ENCODE measurements at regions not wholly inside any gene's neighbourhood (a gene's known extent, or its start where the extent isn't known, plus 50 kb on each side); places are given as distances from the start of the nearest gene placed in this dataset.

DNA sequence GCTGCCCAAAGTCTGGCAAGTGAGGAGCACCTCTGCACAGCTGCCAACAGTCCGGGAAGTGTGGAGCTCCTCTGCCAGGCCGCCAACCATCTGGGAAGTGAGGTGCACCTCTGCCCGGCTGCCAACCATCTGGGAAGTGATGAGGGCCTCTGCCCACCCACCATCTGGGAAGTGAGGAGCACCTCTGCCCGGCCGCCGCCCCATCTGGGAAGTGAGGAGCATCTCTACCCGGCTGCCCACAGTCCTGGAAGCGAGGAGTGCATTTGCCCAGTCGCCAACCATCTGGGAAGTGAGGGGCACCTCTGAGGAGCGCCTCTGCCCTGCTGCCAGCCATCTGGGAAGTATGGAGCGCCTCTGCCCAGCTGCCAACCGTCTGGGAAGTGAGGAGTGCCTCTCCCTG, 893.7 kb downstream of the TYW1 start:
- no peak overlapping the region for H3K4me3 ChIP-seq (replicated peaks in 1 of 3)
- H3K27ac ChIP-seq, result no peak overlapping the region
- no peak for TF ChIP-seq POLR2A (IDR thresholded peaks at IDR 0.05)
- TF ChIP-seq, protein P1, sequence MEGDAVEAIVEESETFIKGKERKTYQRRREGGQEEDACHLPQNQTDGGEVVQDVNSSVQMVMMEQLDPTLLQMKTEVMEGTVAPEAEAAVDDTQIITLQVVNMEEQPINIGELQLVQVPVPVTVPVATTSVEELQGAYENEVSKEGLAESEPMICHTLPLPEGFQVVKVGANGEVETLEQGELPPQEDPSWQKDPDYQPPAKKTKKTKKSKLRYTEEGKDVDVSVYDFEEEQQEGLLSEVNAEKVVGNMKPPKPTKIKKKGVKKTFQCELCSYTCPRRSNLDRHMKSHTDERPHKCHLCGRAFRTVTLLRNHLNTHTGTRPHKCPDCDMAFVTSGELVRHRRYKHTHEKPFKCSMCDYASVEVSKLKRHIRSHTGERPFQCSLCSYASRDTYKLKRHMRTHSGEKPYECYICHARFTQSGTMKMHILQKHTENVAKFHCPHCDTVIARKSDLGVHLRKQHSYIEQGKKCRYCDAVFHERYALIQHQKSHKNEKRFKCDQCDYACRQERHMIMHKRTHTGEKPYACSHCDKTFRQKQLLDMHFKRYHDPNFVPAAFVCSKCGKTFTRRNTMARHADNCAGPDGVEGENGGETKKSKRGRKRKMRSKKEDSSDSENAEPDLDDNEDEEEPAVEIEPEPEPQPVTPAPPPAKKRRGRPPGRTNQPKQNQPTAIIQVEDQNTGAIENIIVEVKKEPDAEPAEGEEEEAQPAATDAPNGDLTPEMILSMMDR (IDR thresholded peaks at IDR 0.05), result no peak
- H3K4me1 ChIP-seq, result no peaks in the 10 kb centered on the region
- no peaks in the 10 kb centered on the region for H3K36me3 ChIP-seq
- H3K27me3 ChIP-seq, result no peaks in the 10 kb centered on the region
- H3K9me3 ChIP-seq, result no peaks in the 10 kb centered on the region
- intact Hi-C loops (cut with DNase I), result no loop called here
- no peak for DNase-seq
- 92 to 98% methylated on average over 7 to 8 of the region's 12 CpGs for WGBS, 2 donors

DNA sequence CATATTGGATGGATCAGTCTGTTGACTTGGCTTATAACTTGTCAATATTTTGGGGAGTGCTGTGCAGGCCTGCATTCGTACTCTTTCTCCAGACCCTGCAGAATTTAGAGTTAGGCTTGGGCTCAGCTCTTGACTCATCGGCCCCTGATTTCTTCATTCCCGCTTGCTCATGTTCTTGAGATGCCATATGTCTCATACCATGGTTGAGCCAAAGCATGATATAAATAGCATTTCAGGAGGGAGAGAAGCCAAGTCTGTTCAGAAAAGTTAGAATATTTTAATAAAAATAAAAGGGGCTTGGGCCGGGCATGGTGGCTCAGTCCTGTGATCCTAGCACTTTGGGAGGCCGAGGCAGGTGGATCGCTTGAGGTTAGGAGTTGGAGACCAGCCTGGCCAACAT, 898.1 kb downstream of the TYW1 start:
- Histone ChIP-seq H3K4me1 (no peaks in the 10 kb centered on the region), H3K4me3 (replicated peaks in 1 of 3) (no peak overlapping the region), H3K9me3 (no peaks in the 10 kb centered on the region), H3K36me3 (no peaks in the 10 kb centered on the region), H3K27me3 (no peaks in the 10 kb centered on the region), H3K27ac (no peak overlapping the region)
- no peak for TF ChIP-seq POLR2A (IDR thresholded peaks at IDR 0.05)
- TF ChIP-seq, protein P1 (IDR thresholded peaks at IDR 0.05), result no peak
- 94 to 97% methylated on average over 6 of the region's 6 CpGs for WGBS, 2 donors
- intact Hi-C loops (cut with DNase I), result no loop called here
- DNase-seq, result no peak

DNA sequence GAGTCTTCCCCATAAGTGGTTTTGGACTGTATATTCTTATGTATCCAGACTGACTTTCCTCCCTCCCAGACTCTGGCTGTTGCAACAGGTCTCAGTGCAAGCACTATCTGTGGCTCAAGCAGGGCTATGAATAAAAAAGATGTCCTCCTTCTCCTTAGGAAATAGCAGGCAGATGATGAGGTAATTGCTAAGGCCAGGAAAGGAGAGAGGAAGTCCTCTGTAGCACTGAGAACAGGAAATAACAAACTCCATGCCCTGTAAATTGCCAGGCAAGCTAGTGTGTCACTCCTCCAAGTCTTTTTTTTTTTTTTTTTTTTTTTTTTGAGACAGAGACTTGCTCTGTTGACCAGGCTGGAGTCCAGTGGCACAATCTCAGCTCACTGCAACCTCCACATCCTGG, 900.1 kb downstream of the TYW1 start:
- Histone ChIP-seq H3K9me3 (no peaks in the 10 kb centered on the region), H3K36me3 (no peaks in the 10 kb centered on the region), H3K4me1 (no peaks in the 10 kb centered on the region), H3K27me3 (no peaks in the 10 kb centered on the region), H3K27ac (no peak overlapping the region), H3K4me3 (replicated peaks in 1 of 3) (no peak overlapping the region)
- no peak for DNase-seq
- intact Hi-C loops (cut with DNase I), result no loop called here
- TF ChIP-seq POLR2A (IDR thresholded peaks at IDR 0.05), result no peak
- TF ChIP-seq, protein P1 (IDR thresholded peaks at IDR 0.05), result no peak

DNA sequence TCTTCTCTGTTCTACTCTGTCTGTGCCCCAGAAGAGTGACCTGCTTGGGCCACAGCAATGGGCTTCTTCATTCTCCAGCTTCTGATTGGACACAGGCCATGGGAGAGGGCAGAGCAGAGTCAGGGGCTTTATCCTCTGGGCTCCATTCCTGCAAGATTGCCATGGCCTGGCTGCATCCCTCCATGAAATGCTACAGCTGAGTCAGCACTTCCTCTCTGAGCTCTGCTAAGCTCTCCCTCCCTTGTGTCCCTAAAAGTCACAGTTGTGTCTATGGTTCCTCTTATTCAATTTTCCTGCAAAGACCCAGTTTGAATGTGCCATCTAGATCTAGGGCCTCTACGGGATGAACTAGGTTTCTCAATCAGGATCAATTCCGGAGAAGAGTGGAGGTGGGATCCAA, 903.8 kb downstream of the TYW1 start:
- TF ChIP-seq, protein P1 (IDR thresholded peaks at IDR 0.05), result no peak
- no peak for TF ChIP-seq POLR2A (IDR thresholded peaks at IDR 0.05)
- DNase-seq, result no peak
- Histone ChIP-seq H3K4me3 (replicated peaks in 1 of 3) (no peak overlapping the region), H3K27me3 (no peaks in the 10 kb centered on the region), H3K9me3 (no peaks in the 10 kb centered on the region), H3K36me3 (no peaks in the 10 kb centered on the region), H3K4me1 (no peaks in the 10 kb centered on the region), H3K27ac (no peak overlapping the region)
- intact Hi-C loops (cut with DNase I), result no loop called here
- WGBS, 2 donors, result 90 to 100% methylated on average over 2 of the region's 2 CpGs

DNA sequence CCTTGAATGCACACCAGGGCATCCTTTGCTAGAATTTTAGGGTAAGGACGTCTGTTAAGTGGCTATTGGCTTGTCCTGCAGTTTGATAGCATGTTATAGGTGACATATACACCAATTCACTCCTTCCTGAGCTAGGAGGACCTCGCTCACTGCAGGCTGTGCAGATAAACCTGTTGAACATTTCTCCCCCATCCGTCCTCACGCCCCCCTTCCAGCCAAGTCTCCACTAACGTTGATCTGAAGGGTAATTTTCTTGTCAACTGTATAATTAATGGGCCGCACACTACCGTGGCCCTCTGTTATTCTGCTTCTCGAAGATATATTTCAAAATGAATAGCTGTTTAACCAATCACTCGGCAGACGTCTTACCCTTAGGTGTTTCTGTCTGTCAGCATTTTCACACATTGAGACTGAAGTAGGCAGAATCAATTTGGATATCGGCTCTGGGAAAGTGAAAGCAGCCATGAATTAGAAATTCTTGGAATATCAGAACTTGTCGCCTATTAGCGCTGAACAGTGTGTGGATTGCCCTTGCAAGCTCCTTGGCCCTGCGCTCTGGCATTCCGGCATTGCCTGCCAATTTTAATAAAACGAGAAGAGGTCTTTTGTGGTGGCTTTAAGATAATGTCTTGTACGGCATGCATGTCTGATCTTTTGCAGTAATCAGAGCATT, 905.3 kb downstream of the TYW1 start:
- Histone ChIP-seq H3K9me3 (no peaks in the 10 kb centered on the region), H3K4me1 (no peaks in the 10 kb centered on the region), H3K36me3 (no peaks in the 10 kb centered on the region), H3K4me3 (replicated peaks in 1 of 3) (no peak overlapping the region), H3K27ac (no peak overlapping the region), H3K27me3 (no peaks in the 10 kb centered on the region)
- no peak for DNase-seq
- no peak for TF ChIP-seq POLR2A (IDR thresholded peaks at IDR 0.05)
- TF ChIP-seq, protein P1 (IDR thresholded peaks at IDR 0.05), result no peak
- intact Hi-C loops (cut with DNase I), result no loop called here
- 81 to 84% methylated on average over 17 of the region's 17 CpGs for WGBS, 2 donors
